Neutrophil (primary cell): ENCODE measurements at regions not wholly inside any gene's neighbourhood (a gene's known extent, or its start where the extent isn't known, plus 50 kb on each side); places are given as distances from the start of the nearest gene placed in this dataset.

ENCODE experiments used
- H3K27ac ChIP-seq: fragments of 200-600 bp; sonication (generic); 2 replicates; pipeline ENCODE4 v1.5.1; 2016; ENCODE audit warnings: mild to moderate bottlenecking, moderate library complexity
- H3K27me3 ChIP-seq: fragments of 200-600 bp; sonication (generic); 2 replicates; pipeline ENCODE4 v1.6.0; 2016; ENCODE audit warnings: mild to moderate bottlenecking
- H3K36me3 ChIP-seq: fragments of 200-600 bp; sonication (generic); 2 replicates; pipeline ENCODE4 v1.5.1; 2017
- H3K4me1 ChIP-seq, 2 experiments: fragments of 200-600 bp in 1 of 2; sonication (generic) in 1 of 2; 1 replicate in 1 of 2; 2 replicates in 1 of 2; pipeline versions ENCODE4 v1.5.1 to v1.6.1; 2013 to 2016; ENCODE audit warnings: low read depth in 1 of 2, low read length in 1 of 2, mild to moderate bottlenecking in 1 of 2, moderate library complexity in 1 of 2; ENCODE audit not compliant: control insufficient read depth in 1 of 2, insufficient read depth in 1 of 2
- H3K4me3 ChIP-seq, 2 experiments: fragments of 200-600 bp in 1 of 2; sonication (generic) in 1 of 2; 1 replicate in 1 of 2; 2 replicates in 1 of 2; pipeline ENCODE4 v1.5.1; 2013 to 2016; ENCODE audit warnings: low read depth in 1 of 2, low read length in 1 of 2, mild to moderate bottlenecking in 1 of 2, moderate library complexity in 1 of 2
- H3K9me3 ChIP-seq: fragments of 200-600 bp; sonication (generic); 2 replicates; pipeline ENCODE4 v1.5.1; 2016
- CTCF ChIP-seq: fragments of 200-600 bp; sonication (generic); IDR thresholded peaks from 2 replicates; pipeline ENCODE4 v1.5.1; 2016; ENCODE audit warnings: antibody characterized with exemption

GRCh38 chr3:22106213-22106896, 355.3 kb upstream of the ZNF385D start:
- no peak overlapping the region for H3K4me3 ChIP-seq
- no peak overlapping the region for H3K27ac ChIP-seq
- no peaks in the 10 kb centered on the region for H3K9me3 ChIP-seq
- H3K27me3 ChIP-seq = no peaks in the 10 kb centered on the region
- H3K4me1 ChIP-seq = no peaks in the 10 kb centered on the region
- TF ChIP-seq CTCF = no peak
- H3K36me3 ChIP-seq = no peaks in the 10 kb centered on the region

- no peak for TF ChIP-seq CTCF
Measured at GRCh38 chr3:22111226-22111625, 360.2 kb upstream of the ZNF385D start.

GRCh38 chr3:22113453-22113852, 362.4 kb upstream of the ZNF385D start:
- TF ChIP-seq CTCF = no peak
- no peak overlapping the region for H3K4me3 ChIP-seq
- H3K9me3 ChIP-seq = no peaks in the 10 kb centered on the region
- no peaks in the 10 kb centered on the region for H3K4me1 ChIP-seq
- no peaks in the 10 kb centered on the region for H3K27me3 ChIP-seq
- H3K27ac ChIP-seq = no peak overlapping the region
- no peaks in the 10 kb centered on the region for H3K36me3 ChIP-seq

More at GRCh38 chr3:22111226-22111625, 360.2 kb upstream of the ZNF385D start:
- Histone ChIP-seq H3K27me3 (no peaks in the 10 kb centered on the region), H3K4me3 (no peak overlapping the region), H3K9me3 (no peaks in the 10 kb centered on the region), H3K36me3 (no peaks in the 10 kb centered on the region), H3K27ac (no peak overlapping the region), H3K4me1 (no peaks in the 10 kb centered on the region)

- no peak for TF ChIP-seq CTCF
- no peaks in the 10 kb centered on the region for H3K36me3 ChIP-seq
- no peak overlapping the region for H3K4me3 ChIP-seq
- H3K9me3 ChIP-seq = no peaks in the 10 kb centered on the region
- no peaks in the 10 kb centered on the region for H3K27me3 ChIP-seq
- no peak overlapping the region for H3K27ac ChIP-seq
- H3K4me1 ChIP-seq = no peaks in the 10 kb centered on the region
Measured at GRCh38 chr3:22115581-22115980, 364.6 kb upstream of the ZNF385D start.

GRCh38 chr3:22117091-22117490, 366.1 kb upstream of the ZNF385D start:
- TF ChIP-seq CTCF = no peak
- Histone ChIP-seq H3K4me1 (no peaks in the 10 kb centered on the region), H3K4me3 (no peak overlapping the region), H3K36me3 (no peaks in the 10 kb centered on the region), H3K27me3 (no peaks in the 10 kb centered on the region), H3K27ac (no peak overlapping the region), H3K9me3 (no peaks in the 10 kb centered on the region)
